ENCODE measurements at regions not wholly inside any gene's neighbourhood (a gene's known extent, or its start where the extent isn't known, plus 50 kb on each side); places are given as distances from the start of the nearest gene placed in this dataset.

GRCh38 chr3:67073812-67074211, 75.7 kb downstream of the KBTBD8 start:
- Histone ChIP-seq H4K20me1 (replicated peaks in 1 of 2; ENCODE audit: control insufficient read depth in 1 of 2, insufficient read depth in 2 of 2, low read length in 2 of 2) (no peaks in the 10 kb centered on the region), H4K5ac (ENCODE audit: insufficient read length, low read depth, low read length) (no peak overlapping the region), H3K4me3 (ENCODE audit: extremely low read depth in 1 of 4, insufficient read depth in 2 of 4, low read depth in 3 of 4, low read length in 4 of 4) (no peak overlapping the region), H3K56ac (replicated peaks; ENCODE audit: insufficient read length, low read depth, low read length) (no peak overlapping the region), H2AFZ (ENCODE audit: low read length) (no peak overlapping the region), H3K18ac (ENCODE audit: extremely low read depth, low read length) (no peak overlapping the region), H4K91ac (replicated peaks; ENCODE audit: insufficient read length, low read length) (no peak overlapping the region), H3K27ac (ENCODE audit: low read depth, low read length) (no peak overlapping the region), H3K36me3 (ENCODE audit: control insufficient read depth in 2 of 4, insufficient read depth in 4 of 4, low read length in 3 of 4) (no peaks in the 10 kb centered on the region), H3K9me3 (ENCODE audit: insufficient read depth in 2 of 2, low read depth in 1 of 2, low read length in 1 of 2) (peaks cover 0 to 3% of the 10 kb centered on the region in 2 experiments; a peak in 1 of 4 replicates), H4K8ac (ENCODE audit: extremely low read depth, insufficient read depth, low read length) (no peak overlapping the region), H3K4me2 (ENCODE audit: insufficient read depth in 1 of 2, low read depth in 2 of 2, low read length in 2 of 2) (no peak overlapping the region), H2BK5ac (ENCODE audit: low read depth, low read length) (no peak overlapping the region), H3K79me2 (ENCODE audit: control insufficient read depth in 1 of 2, insufficient read depth in 2 of 2, low read length in 2 of 2) (no peaks in the 10 kb centered on the region), H2BK120ac (replicated peaks; ENCODE audit: low read depth, low read length) (no peak overlapping the region), H2BK15ac (ENCODE audit: low read length) (no peak overlapping the region), H3K9ac (replicated peaks in 1 of 4; ENCODE audit: extremely low read depth in 1 of 4, low read depth in 3 of 4, low read length in 3 of 4) (no peak overlapping the region), H3K23ac (ENCODE audit: insufficient read length) (no peak overlapping the region), H2BK12ac (ENCODE audit: low read depth, low read length) (no peak overlapping the region), H3K79me1 (ENCODE audit: low read depth, low read length) (no peaks in the 10 kb centered on the region), H3K4ac (replicated peaks; ENCODE audit: insufficient read length, low read depth, low read length) (no peak overlapping the region), H3K4me1 (replicated peaks in 1 of 4; ENCODE audit: control insufficient read depth in 3 of 4, insufficient read depth in 4 of 4, low read length in 3 of 4) (0 out of 7 replicates have a peak, but pooled peaks cover 0 to 3% (median 0%) of the 10 kb centered on the region in 4 experiments), H2AK5ac (ENCODE audit: low read depth, low read length) (no peak overlapping the region), H3K14ac (ENCODE audit: insufficient read length) (no peak overlapping the region), H2BK20ac (ENCODE audit: low read length) (no peak overlapping the region), H3K27me3 (replicated peaks in 1 of 4; ENCODE audit: control insufficient read depth in 3 of 4, extremely low read depth in 1 of 4, insufficient read depth in 3 of 4, low read length in 3 of 4) (no peaks in the 10 kb centered on the region), H3K23me2 (ENCODE audit: low read depth, low read length) (no peaks in the 10 kb centered on the region; the same call in 1 of the 2 replicates)
- no peak for DNase-seq (ENCODE audit: low read depth in 1 of 2, low spot score in 2 of 2)
- ChIA-PET CTCF (ENCODE audit: partially characterized antibody) (no interaction called here), POLR2A (ENCODE audit: partially characterized antibody) (no interaction called here)
- 83% methylated on average over 1 of the region's 1 CpG; no CpG with 5 or more reads in 1 of the 2 experiments for WGBS, 2 experiments (ENCODE audit: extremely low coverage in 1 of 2, insufficient coverage in 1 of 2, insufficient read length in 1 of 2, insufficient replicate concordance in 2 of 2, low coverage in 1 of 2, low lambda C conversion rate in 2 of 2, missing lambda C conversion rate in 1 of 2)
- FAIRE-seq, result no peak
- TF ChIP-seq BRCA1 (IDR thresholded peaks at IDR 0.05; ENCODE audit: low read depth, low read length) (no peak), RNF2 (IDR thresholded peaks at IDR 0.05; ENCODE audit: borderline replicate concordance, low read depth, low read length, missing control alignments, poor library complexity, severe bottlenecking) (no peak), POU5F1 (IDR thresholded peaks at IDR 0.05; ENCODE audit: low read depth, low read length) (no peak), TEAD4 (IDR thresholded peaks at IDR 0.05; ENCODE audit: low read depth, low read length) (no peak), CHD1 (IDR thresholded peaks at IDR 0.05; ENCODE audit: low read depth, low read length) (no peak), JUND (IDR thresholded peaks at IDR 0.05; ENCODE audit: low read length) (no peak), CHD2 (IDR thresholded peaks at IDR 0.05; ENCODE audit: low read length) (no peak), TAF7 (optimal IDR thresholded peaks at IDR 0.05; ENCODE audit: borderline replicate concordance, low read depth, low read length) (no peak), GABPA (IDR thresholded peaks at IDR 0.05; ENCODE audit: borderline replicate concordance, insufficient read depth, low read length) (no peak), TBP (IDR thresholded peaks at IDR 0.05; ENCODE audit: low read depth, low read length) (no peak), JUN (IDR thresholded peaks at IDR 0.05; ENCODE audit: low read depth, low read length) (no peak), ASH2L (IDR thresholded peaks at IDR 0.05; ENCODE audit: low read length) (no peak), CBX8 (IDR thresholded peaks at IDR 0.05; ENCODE audit: borderline replicate concordance, low read depth, low read length) (no peak), HDAC6 (IDR thresholded peaks at IDR 0.05; ENCODE audit: low read depth, low read length) (no peak), E2F6 (IDR thresholded peaks at IDR 0.05) (no peak), CREB1 (IDR thresholded peaks at IDR 0.05) (no peak)

Measured in H1 (cell line).